Head of caudate nucleus (tissue), 42 donors: ENCODE measurements at regions not wholly inside any gene's neighbourhood (a gene's known extent, or its start where the extent isn't known, plus 50 kb on each side); places are given as distances from the start of the nearest gene placed in this dataset.
"Not testable (repeated sequence)": the region's sequence is repeated elsewhere in the genome, so short reads cannot be mapped to it uniquely, and the experiment has no call there.

Experiments used
- DNase-seq, 42 donors: peaks; one replicate each; pipeline versions ENCODE4 v3.0.0 to v3.0.0-alpha.2; 2020 to 2021; ENCODE audit warnings: mixed read lengths in 7 of 42
- intact Hi-C: fragments of 100-400 bp; cut with DNase I; formaldehyde crosslinking; loops from one replicate; pipeline ENCODE4 v1.15.0; 2022

DNA sequence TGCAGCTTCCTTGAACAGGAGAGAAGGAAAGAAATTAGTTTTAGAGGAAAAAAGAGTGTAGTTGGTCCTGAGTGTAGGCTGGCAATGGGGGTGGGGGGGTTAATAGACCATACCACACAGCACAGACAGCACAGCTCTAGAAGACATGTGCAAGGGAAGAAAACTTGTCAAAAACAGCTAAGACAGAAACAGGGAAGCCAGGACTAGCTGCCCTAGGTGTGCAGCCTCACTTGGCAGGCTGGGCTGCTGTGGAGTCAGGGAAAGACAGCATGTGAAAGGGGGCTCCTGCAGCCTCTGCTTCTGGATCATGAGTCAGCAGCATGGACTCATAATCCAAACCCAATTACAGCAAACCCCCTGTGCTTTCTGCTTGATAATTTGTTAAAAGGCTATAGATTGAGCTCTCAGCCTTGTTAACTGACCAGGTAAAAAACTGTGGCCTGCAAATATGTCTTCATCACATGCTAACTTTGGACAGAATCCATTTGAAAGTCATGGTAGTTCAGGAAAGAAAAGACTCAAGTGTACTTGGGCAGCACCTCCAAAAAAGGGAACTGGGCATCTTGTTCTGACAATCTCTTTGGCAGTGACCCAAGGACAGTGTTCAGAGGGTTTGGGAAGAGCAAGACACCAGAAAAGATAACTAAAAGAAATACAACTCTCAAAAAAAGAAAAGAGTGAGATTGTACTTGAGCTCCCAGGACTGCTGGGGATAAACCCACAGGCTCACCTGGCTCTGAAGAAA is 142.2 kb upstream of the VWC2 start:
- no peak for DNase-seq
- intact Hi-C loops, result no loop called here

DNA sequence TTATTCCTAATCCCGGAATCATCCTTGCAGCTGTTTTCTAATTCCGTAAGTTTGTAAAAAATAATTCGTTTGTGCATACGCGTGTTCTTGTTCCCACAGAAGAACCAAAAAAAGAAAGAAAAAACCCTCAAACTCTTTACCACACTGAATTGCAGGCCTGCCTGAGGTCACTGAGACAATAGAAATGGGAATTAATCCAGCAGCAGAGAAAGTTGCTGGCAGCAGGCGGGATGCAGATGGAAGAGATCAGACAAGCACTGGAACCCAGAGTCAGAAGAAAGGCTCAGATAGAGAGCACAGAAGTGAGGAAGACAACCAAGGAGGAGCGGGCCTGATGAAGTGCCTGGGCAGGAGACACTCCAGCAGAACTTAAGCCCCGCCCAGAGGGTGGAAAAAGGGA is 141.5 kb upstream of the VWC2 start:
- no peak for DNase-seq
- intact Hi-C loops, result no loop called here

DNA sequence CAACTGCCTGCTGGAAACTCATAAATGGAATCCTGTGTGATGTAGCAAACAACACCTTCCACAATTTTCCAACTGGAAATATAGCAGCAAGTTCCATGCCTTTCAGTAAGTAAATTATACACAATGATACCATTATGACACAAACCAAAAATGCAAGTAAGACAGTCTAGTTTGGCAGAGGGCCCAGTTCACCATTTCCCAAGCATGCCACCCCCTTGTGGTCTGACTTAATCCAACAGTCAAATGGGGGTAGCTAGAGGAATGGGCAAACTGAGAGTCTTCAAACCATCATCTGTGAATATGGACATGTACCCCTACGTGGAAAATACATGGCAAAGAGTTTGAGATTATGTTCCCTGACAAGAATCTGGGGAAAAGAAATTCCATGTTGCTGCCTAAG is 137.6 kb upstream of the VWC2 start:
- DNase-seq, result no peak
- intact Hi-C loops, result no loop called here

DNA sequence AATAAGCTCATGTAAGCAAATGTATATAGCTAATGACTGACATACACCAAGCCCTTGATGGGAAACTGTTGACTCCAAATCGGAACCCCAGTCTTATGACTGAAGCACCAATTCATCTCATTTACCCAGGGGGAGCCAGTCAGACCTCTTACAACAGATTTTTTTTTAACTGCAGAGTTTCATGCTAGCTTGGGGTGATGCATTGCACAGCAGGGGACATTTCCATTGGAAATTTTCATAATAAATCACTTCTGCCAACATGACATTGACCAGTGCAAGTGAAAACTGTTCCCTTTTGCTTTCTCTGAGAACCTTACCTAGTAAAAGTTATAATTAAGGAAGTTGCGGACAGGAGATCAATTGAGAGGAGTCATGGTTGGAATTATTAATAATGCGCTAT is 137.0 kb upstream of the VWC2 start:
- DNase-seq, result no peak
- intact Hi-C loops, result no loop called here

DNA sequence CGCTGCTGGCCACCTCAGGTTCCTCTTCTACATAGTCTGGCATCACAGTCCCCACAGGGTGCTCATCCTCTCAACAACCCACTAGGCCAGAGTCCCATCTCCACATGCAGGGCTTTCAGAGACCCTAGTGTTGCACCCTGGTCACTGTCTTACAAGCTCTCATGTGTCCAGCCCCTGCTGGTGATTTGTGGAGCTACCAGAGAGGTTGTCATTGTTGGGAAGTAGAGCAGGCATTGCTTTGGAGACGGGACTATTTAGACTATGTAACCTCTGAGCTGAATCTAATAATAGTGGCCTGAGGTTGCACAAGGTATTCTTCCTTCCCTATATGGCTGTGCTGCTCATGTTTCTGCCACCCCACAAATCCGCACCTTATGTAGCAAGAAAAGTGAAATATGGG is 135.3 kb upstream of the VWC2 start:
- no peak for DNase-seq
- intact Hi-C loops, result no loop called here

DNA sequence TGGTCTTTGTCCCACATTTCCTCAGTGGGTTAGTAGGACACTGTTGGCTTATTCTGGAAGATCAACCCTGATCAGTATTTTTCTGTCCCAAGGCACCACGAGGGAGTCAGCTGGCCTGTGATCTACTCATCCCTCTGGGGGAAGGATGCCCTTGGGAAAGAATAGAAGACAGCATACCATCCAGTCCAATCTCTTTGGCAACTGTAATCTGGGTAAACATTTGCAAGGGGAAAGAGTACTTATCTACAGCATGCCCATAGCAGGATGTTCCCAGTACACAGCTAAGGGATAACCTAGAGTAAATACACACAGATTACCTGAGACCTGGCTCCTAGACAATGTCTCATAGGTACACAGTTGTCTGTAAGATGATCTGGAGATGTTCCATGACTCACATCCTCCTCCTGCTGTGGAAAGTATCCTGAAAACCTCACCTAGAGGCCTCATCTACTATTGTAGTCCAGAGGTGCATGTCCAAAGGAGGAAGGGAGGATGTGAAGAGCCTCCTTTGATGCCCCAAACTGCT is 134.3 kb upstream of the VWC2 start:
- intact Hi-C loops, result no loop called here

DNA sequence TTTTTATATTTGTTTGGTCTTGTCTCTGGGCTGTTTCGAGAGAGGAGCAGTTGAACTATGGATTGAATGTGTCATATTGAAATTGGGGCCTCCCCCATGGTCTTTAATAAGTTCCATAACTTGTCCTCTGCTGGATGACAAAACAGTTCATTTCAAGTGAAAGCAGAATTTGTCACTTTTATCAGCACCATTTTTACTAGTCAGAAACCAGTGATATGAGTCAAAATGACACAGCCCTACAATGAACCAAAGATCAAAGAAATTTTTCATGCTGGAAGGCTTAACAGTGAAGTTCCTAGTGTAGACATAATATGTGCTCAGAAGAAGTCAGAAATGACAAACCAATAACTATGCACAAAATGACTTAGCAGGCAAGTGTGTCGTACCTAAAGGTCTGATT is 133.6 kb upstream of the VWC2 start:
- intact Hi-C loops, result no loop called here
- DNase-seq, result no peak

More for the DNA sequence above, 134.3 kb upstream of the VWC2 start:
- no peak for DNase-seq

DNA sequence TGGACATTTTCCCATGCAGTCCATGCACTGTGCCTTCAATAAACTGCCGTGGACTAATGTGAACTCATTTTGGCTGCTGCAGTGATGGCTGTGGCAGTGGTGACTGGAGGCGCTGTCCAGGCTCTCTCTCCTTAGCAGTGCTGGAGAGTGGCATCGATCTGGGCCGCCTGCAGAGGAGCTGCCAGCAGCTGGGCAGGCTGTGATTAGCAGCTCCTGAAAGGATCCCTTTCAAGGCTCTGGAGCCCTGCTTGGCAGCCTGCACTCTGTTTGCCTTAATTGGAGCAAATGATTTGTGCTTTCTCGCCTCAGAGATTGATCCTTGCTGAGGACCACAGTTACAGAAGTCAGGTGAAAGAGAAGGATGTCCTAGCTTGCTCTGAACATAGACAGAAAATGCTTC is 130.1 kb upstream of the VWC2 start:
- DNase-seq, result peak; percentile 5 to 75 (median 46)
- intact Hi-C loops, result no loop called here

DNA sequence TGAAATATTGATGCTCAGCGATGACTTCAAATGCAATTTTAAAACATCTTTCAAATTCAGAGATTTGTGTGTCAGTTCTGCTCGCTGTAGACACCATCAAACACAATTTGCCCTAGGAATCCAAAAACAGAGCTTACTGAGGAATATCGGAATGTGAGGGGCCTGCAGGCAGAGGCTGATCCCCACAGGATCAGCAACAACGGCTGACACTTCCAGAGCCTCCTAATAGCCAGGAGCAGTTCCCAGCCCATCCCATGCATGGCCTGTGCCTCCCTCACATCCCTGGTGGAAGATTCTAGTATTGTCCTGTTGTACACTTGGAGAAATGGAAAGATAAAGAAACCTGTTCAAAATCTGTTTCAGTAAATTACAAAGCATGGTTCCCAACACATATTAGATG is 129.7 kb upstream of the VWC2 start:
- no peak for DNase-seq
- intact Hi-C loops, result no loop called here

DNA sequence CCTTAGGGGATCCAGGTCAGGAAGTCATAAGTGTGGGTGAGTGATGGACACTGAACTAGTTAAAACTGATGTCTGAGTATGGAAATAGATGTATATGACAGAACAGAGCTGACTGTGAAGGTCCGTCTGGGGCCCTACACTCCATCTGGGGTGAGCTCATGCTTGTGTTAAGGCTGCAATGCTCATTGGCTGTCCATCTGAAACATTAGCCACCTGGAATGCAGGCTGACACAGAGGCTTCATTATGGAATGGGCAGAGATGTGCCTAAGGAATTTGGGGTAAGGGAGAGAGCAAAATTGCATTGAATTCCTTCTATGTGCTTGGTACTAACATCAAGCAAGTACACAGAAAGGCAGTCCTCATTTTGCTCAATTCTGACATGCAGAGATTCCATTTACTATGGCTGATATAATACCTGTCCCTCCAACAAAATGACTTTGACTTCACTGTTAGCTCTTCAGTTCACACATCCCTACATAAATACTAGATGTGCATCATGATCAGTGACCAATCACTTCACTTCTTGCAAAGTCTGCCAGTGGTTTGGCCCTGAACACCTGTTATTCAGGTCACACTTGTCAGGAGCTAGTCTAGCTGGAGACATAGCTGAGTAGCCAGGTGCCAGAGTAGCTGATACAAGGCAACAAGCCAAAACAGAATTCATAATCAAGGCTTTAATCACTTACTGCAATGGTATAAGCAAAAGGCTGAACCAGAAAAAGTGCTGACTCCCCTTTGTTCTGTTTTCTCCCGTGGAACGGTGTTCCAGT is 128.9 kb upstream of the VWC2 start:
- no peak for DNase-seq
- intact Hi-C loops, result no loop called here

DNA sequence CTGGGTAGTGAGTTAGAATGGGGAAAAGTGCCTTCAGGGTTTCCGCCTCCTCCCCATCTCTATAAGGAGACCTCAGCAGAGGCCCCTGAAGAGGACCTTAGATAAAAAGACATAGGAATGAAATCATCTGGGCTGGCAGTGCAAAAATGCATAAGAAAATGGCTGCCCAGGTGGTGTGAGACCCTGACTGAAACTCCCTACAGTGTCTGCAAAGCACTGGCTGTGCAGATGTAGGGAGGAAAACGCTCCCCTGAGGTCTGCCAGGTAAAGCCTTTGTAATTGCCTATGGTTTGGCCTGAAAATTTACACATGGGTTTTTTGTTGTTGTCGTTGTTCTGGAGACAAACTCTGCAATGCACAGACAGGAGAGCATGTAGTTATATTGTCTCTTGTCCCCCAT is 128.1 kb upstream of the VWC2 start:
- intact Hi-C loops, result no loop called here

DNA sequence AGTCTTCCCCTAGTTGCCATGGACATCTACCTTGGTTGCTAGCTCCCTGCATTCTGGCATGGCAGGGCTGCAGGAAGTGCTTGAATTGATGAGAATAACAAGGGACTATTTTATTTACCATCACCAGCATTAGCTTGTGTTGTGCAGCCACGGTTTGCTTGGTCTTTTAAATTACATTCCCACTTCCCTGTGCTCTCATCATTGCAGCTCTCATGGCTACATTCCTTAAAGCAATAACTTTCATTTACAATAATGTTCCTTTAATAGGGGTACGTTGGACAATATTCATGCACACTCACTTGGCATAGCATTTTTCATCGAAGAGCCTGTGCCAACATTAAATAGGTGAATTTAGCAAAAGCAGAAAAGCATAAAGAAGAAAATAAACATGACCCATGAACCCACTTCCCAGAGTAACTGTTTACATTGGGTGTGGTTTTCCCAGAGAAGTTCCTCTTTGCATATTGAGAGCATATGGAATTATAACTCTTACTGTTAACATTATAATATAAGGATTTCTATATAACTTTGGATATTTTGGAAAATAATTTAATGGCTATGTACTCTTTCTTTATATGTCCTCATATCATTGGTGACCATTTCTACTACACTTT is 113.2 kb upstream of the VWC2 start:
- no peak for DNase-seq
- intact Hi-C loops, result no loop called here

More for the DNA sequence above, 128.1 kb upstream of the VWC2 start:
- DNase-seq, result no peak

DNA sequence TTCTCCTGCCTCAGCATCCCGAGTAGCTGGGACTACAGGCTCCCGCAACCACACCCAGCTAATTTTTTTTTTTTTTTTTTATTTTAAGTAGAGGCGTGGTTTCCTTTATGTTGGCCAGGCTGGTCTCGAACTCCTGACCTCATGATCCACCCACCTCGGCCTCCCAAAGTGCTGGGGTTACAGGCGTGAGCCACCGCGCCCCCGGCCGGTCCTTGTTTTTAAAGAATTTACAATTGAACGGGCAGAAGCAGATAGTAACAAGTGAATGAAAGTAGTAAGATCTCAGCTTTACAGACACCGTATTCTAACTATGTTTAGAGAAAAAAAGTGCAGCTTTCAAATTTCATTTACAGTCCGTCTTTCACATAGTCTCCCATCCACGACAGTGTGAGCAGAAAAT is 112.5 kb upstream of the VWC2 start:
- intact Hi-C loops, result no loop called here
- no peak for DNase-seq

DNA sequence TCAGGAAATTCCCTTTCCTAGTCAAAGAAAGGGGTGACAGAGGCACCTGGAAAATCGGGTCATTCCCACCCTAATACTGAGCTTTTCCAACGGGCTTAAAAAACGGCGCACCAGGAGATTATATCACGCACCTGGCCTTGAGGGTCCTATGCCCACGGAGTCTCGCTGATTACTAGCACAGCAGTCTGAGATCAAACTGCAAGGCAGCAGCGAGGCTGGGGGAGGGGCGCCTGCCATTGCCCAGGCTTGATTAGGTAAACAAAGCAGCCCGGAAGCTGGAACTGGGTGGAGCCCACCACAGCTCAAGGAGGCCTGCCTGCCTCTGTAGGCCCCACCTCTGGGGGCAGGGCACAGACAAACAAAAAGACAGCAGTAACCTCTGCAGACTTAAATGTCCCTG is 107.5 kb upstream of the VWC2 start:
- intact Hi-C loops, DNase-seq: not testable (repeated sequence)

DNA sequence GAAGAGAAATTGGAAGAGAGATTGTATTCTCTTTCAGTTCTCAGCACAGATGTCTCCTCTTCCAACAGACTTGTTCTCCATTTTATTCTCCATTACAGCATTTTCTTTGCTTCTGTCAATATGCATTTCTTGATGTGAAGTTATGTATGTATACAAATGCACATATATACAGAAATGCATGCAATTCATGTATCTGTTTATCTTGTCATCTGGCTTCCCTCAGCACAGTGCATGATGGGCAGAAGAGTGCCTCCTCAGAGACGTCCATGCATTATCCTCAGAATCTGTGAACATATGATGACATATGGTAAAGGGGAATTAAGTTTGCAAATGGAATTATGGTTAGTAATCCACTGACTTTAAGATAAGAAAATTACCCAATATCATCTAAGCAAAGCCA is 106.7 kb upstream of the VWC2 start:
- no peak for DNase-seq
- intact Hi-C loops, result no loop called here

DNA sequence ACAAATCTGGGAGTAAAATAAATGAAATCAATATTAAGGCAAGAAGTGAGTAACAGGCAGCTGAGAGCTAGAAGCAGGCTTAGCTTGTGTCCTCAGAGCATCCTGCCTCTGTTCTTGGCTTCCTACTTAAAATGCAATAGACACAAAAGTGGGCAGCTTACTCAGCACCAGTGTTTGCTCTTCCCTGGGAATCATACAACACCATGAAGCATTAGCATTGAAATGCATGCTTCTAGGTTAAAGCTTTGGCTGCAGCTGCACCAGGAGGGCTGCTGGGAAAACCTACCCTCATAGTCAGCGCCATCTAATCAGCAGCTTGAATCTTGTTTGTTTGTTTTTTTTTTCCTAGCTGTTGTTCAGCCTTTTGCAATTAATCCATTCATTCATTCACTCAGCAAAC is 104.2 kb upstream of the VWC2 start:
- intact Hi-C loops, result no loop called here
- DNase-seq, result no peak

DNA sequence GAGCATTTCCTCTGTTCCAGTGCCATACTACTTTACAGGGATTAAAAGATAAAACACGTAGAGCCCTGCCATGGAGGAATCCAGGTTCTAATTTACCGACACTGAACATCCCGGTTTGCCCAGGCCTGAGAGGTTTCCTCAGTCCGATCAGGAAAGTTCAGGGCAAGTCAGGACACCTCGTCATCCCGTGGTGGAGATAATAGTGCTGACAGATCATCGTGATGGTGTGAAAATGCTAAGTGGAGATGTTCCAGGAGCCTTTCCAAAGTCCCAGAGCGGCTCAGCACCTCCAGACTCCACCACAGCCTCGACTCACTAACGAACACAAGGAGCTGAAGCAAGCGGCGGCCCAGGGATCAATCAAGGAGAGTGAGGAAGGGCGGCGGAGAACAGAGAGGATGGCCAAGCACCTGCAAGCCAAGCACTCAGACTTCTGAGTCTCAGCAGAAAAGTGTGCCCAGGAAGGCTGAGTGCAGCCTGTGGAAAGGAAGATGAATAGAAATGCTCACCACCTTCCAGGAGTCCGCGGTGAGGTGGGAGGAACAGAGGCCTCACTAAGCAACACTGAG is 103.7 kb upstream of the VWC2 start:
- no peak for DNase-seq
- intact Hi-C loops, result no loop called here

DNA sequence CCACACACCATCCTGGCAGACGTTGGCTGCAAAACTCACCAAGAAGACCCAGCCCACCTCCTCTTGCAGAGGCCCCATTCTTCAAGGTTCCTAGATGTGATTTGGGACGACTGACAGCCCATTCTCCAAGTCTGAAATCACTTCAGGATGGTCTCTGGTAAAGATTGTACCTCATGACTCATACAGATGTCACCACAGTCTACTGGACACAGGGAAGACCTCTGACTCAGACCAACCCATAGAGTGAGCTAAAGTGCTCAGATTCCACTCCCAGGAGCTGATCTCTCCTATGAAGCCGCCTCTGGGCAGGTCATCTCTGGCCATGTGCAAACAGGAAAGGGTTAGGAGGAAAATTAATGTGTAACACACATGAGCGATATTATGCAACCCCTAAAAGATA is 102.4 kb upstream of the VWC2 start:
- intact Hi-C loops, result no loop called here

DNA sequence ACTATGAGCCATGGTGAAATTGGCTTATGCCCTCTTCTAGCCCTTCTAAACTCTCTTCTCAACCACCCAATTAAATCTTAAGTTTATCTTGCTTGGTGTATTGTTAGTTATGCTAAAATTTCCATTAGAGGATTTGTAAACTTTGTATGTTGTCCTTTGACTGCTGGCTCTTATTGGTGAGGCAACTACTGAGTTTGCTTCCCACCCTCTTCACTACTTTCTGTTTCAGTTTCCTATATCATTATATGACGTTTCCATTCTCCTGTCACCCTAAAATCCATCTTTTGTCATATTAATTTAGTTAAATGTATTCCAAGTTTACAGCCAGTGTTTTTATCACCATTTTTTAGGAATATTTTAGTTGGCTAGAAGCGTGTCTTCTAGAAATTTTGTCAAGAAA is 80.9 kb upstream of the VWC2 start:
- intact Hi-C loops, result no loop called here
- no peak for DNase-seq

More for the DNA sequence above, 102.4 kb upstream of the VWC2 start:
- DNase-seq, result no peak

DNA sequence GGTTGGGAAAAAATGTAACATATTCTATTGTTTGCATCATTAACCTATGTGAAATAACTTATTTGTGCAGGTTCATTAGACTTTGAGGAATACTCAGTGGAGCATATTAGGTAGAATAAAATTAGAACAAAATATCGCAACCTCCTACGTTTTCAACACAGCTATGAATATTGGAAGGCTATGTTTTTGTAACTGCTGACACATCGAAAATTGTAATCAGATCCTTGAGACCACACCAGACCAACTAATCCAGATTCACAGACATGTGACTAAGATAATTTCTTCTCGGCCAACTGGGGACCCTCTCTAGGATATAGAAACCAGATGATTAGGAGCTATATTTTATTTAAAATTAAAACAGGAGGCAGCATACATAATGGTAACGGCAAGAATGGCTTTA is 77.5 kb upstream of the VWC2 start:
- no peak for DNase-seq
- intact Hi-C loops, result no loop called here
